ENCODE measurements at regions not wholly inside any gene's neighbourhood (a gene's known extent, or its start where the extent isn't known, plus 50 kb on each side); places are given as distances from the start of the nearest gene placed in this dataset.
"Not testable (repeated sequence)": the region's sequence is repeated elsewhere in the genome, so short reads cannot be mapped to it uniquely, and the experiment has no call there.

- H3K4me3 ChIP-seq (replicated peaks; ENCODE audit: low read depth, low read length) = no peak overlapping the region
- DNase-seq (ENCODE audit: extremely low read depth, low read depth) = peak; percentile 29
- TF ChIP-seq CTCF (IDR thresholded peaks at IDR 0.05; ENCODE audit: low read depth, low read length, missing control alignments) = no peak
Measured at GRCh38 chr21:27532076-27532475, 565.2 kb upstream of the ADAMTS5 start.

GRCh38 chr21:27528697-27529096 is 561.8 kb upstream of the ADAMTS5 start:
- no peak for DNase-seq (ENCODE audit: extremely low read depth, low read depth)
- H3K4me3 ChIP-seq (replicated peaks; ENCODE audit: low read depth, low read length) = no peak overlapping the region
- no peak for TF ChIP-seq CTCF (IDR thresholded peaks at IDR 0.05; ENCODE audit: low read depth, low read length, missing control alignments)

- no peak overlapping the region for H3K4me3 ChIP-seq (replicated peaks; ENCODE audit: low read depth, low read length)
- DNase-seq (ENCODE audit: extremely low read depth, low read depth) = no peak
- no peak for TF ChIP-seq CTCF (IDR thresholded peaks at IDR 0.05; ENCODE audit: low read depth, low read length, missing control alignments)
Measured at GRCh38 chr21:27526451-27526850, 559.6 kb upstream of the ADAMTS5 start.

GRCh38 chr21:27525780-27526179 is 558.9 kb upstream of the ADAMTS5 start:
- no peak for DNase-seq (ENCODE audit: extremely low read depth, low read depth)
- TF ChIP-seq CTCF (IDR thresholded peaks at IDR 0.05; ENCODE audit: low read depth, low read length, missing control alignments) = no peak
- H3K4me3 ChIP-seq (replicated peaks; ENCODE audit: low read depth, low read length) = no peak overlapping the region

- TF ChIP-seq CTCF (IDR thresholded peaks at IDR 0.05; ENCODE audit: low read depth, low read length, missing control alignments) = no peak
- peak; percentile 42 for DNase-seq (ENCODE audit: extremely low read depth, low read depth)
- H3K4me3 ChIP-seq (replicated peaks; ENCODE audit: low read depth, low read length) = no peak overlapping the region
Measured at GRCh38 chr21:27519361-27519760, 552.5 kb upstream of the ADAMTS5 start.

GRCh38 chr21:27517177-27517576 is 550.3 kb upstream of the ADAMTS5 start:
- not testable (repeated sequence) for DNase-seq (ENCODE audit: extremely low read depth, low read depth)

GRCh38 chr21:27515676-27516075 is 548.8 kb upstream of the ADAMTS5 start:
- H3K4me3 ChIP-seq (replicated peaks; ENCODE audit: low read depth, low read length) = no peak overlapping the region
- no peak for TF ChIP-seq CTCF (IDR thresholded peaks at IDR 0.05; ENCODE audit: low read depth, low read length, missing control alignments)
- DNase-seq (ENCODE audit: extremely low read depth, low read depth) = no peak

More at GRCh38 chr21:27517177-27517576, 550.3 kb upstream of the ADAMTS5 start:
- H3K4me3 ChIP-seq (replicated peaks; ENCODE audit: low read depth, low read length) = not testable (repeated sequence)

Data from HFF-Myc (cell line).